PC-3 (cell line): ENCODE measurements at regions not wholly inside any gene's neighbourhood (a gene's known extent, or its start where the extent isn't known, plus 50 kb on each side); places are given as distances from the start of the nearest gene placed in this dataset.

Experiments
- ATAC-seq: fragments of 200-7000 bp; cut with Tn5 transposase; 2 replicates; pipeline ENCODE4 v1.9.1; 2020; ENCODE audit warnings: mild to moderate bottlenecking, moderate library complexity
- BruUV-seq: library from RNA; stranded (reverse); fragments of 400-500 nt; replicated peaks from 2 replicates; lab custom pipeline; 2021; lab: Mats Ljungman, UMichigan
- CTCF ChIA-PET: fragments of 300-600 bp; sonication (Branson Sonifier 250); formaldehyde crosslinking; loops from one replicate; lab custom pipeline; 2022; ENCODE audit warnings: antibody characterized with exemption; lab: Charles Lee
- POLR2A ChIA-PET: fragments of 300-600 bp; sonication (Branson Sonifier 250); formaldehyde crosslinking; loops from one replicate; lab custom pipeline; 2022; ENCODE audit warnings: antibody characterized with exemption; ENCODE audit not compliant: unreplicated experiment; lab: Charles Lee
- DNase-seq: peaks from one replicate; pipeline ENCODE4 v3.0.0-alpha.2; 2015
- H2AFZ ChIP-seq: fragments of 300-600 bp; sonication (generic); 2 replicates; pipeline ENCODE4 v1.6.0; 2016; ENCODE audit warnings: antibody characterized with exemption, low read length
- H3F3A ChIP-seq: fragments of 300-600 bp; sonication (generic); one replicate; pipeline ENCODE4 v1.6.0; 2017; ENCODE audit warnings: antibody characterized with exemption, low read length, control low read depth, mild to moderate bottlenecking; ENCODE audit not compliant: unreplicated experiment
- H3K27ac ChIP-seq: fragments of 300-600 bp; sonication (generic); 2 replicates; pipeline ENCODE4 v1.5.1; 2016; ENCODE audit warnings: mild to moderate bottlenecking, low read length
- H3K27me3 ChIP-seq: fragments of 300-600 bp; sonication (generic); 2 replicates; pipeline ENCODE4 v1.6.1; 2016; ENCODE audit warnings: low read length, mixed read lengths
- H3K36me3 ChIP-seq: fragments of 300-600 bp; sonication (generic); 2 replicates; pipeline ENCODE4 v1.6.1; 2016; ENCODE audit warnings: low read depth, mixed run types, low read length, mixed read lengths
- H3K4me1 ChIP-seq: fragments of 300-600 bp; sonication (generic); 2 replicates; pipeline ENCODE4 v1.5.1; 2016; ENCODE audit warnings: low read length; ENCODE audit not compliant: insufficient read depth
- H3K4me2 ChIP-seq: fragments of 300-600 bp; sonication (generic); 2 replicates; pipeline ENCODE4 v1.6.0; 2016; ENCODE audit warnings: low read length
- H3K4me3 ChIP-seq: fragments of 300-600 bp; sonication (generic); 2 replicates; pipeline ENCODE4 v1.5.1; 2016; ENCODE audit warnings: mild to moderate bottlenecking, low read length, mixed read lengths
- H3K79me2 ChIP-seq: fragments of 300-600 bp; sonication (generic); 2 replicates; pipeline ENCODE4 v1.6.1; 2017; ENCODE audit warnings: low read length, mixed read lengths
- H3K9ac ChIP-seq: fragments of 300-600 bp; sonication (generic); 2 replicates; pipeline ENCODE4 v1.6.0; 2016; ENCODE audit warnings: mild to moderate bottlenecking, low read length
- H3K9me2 ChIP-seq: fragments of 300-600 bp; sonication (generic); replicated peaks from 2 replicates; pipeline ENCODE4 v1.6.1; 2016; ENCODE audit warnings: mixed run types, low read length, mixed read lengths
- H3K9me3 ChIP-seq: fragments of 300-600 bp; sonication (generic); 2 replicates; pipeline ENCODE4 v1.6.1; 2016; ENCODE audit warnings: low read length, mixed read lengths
- H4K20me1 ChIP-seq: fragments of 300-600 bp; sonication (generic); 2 replicates; pipeline ENCODE4 v1.6.1; 2016; ENCODE audit warnings: low read length, mixed read lengths
- CTCF ChIP-seq: fragments of 300-600 bp; sonication (generic); conservative IDR thresholded peaks from 2 replicates; pipeline ENCODE4 v1.5.1; 2017; ENCODE audit warnings: antibody characterized with exemption, low read depth, mild to moderate bottlenecking, low read length
- EZH2 ChIP-seq: fragments of 300-600 bp; sonication (generic); IDR thresholded peaks from one replicate; pipeline ENCODE4 v1.6.1; 2017; ENCODE audit warnings: antibody characterized with exemption, mild to moderate bottlenecking, low read length; ENCODE audit not compliant: unreplicated experiment
- EZH2phosphoT487 ChIP-seq: fragments of 300-600 bp; sonication (generic); IDR thresholded peaks from 2 replicates; pipeline ENCODE4 v1.6.1; 2018; ENCODE audit warnings: mild to moderate bottlenecking, antibody characterized with exemption, low read length, borderline replicate concordance
- intact Hi-C: fragments of 100-400 bp; cut with micrococcal nuclease; formaldehyde crosslinking; loops from 2 replicates; pipeline ENCODE4 v1.9.0; 2023

DNA sequence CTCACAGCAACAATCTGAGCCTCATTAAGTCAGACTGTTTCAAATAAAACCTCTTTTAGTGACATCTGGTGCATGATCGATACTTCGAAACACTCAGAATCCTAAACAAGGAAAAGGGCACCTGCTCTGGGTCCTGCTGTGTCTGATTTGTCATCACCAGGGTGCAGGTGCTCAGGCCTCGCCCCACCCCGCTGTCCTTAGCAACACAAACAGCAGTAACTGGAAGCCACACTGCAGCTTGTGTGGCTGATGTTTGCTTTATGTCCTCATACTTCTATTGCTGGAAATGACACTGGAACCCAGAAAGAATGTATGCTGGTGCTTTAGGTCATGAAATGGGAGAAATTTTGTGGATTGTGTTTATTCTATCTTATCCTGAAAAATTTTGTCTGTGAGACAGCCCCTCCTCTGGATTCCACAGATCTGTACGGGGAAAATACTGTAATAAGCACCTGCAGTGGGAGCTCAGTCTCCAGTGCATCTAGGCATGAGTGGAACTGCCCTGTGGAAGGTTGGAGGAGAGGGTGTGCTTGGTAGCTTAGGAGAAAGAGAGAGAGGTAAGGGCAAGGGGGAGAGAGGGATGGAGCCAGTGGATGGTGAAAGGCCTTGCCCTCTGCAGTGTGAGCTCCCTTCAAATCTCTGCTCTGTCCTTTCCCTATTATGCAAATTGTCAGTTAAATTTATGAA lies 284.2 kb downstream of the SMARCA2 start:
- H3K27me3 ChIP-seq: no peaks in the 10 kb centered on the region
- H3K36me3 ChIP-seq: no peaks in the 10 kb centered on the region
- no peaks in the 10 kb centered on the region for H3F3A ChIP-seq
- H3K27ac ChIP-seq: no peak overlapping the region
- no peak overlapping the region for H3K9ac ChIP-seq
- DNase-seq (peak; percentile 10), ATAC-seq (no peak)
- H4K20me1 ChIP-seq: no peaks in the 10 kb centered on the region
- no TSS peak for BruUV-seq
- no peaks in the 10 kb centered on the region for H3K79me2 ChIP-seq
- H3K9me2 ChIP-seq: no peaks in the 10 kb centered on the region
- H2AFZ ChIP-seq: no peak overlapping the region
- no peak overlapping the region for H3K4me3 ChIP-seq
- CTCF ChIA-PET: no interaction called here
- POLR2A ChIA-PET: interaction anchor here (0.6 kb wide), 1 partner anchor 9 kb away, joined by 5 read pairs; no protein-coding TSS in a partner anchor
- H3K4me1 ChIP-seq: no peaks in the 10 kb centered on the region
- TF ChIP-seq CTCF (no peak), EZH2 (no peak)
- intact Hi-C loops: no loop called here
- no peaks in the 10 kb centered on the region for H3K9me3 ChIP-seq
- no peak overlapping the region for H3K4me2 ChIP-seq

- Histone ChIP-seq H3K27me3 (no peaks in the 10 kb centered on the region), H3K27ac (no peak overlapping the region), H3K79me2 (no peaks in the 10 kb centered on the region), H3K4me2 (no peak overlapping the region), H3K4me1 (no peaks in the 10 kb centered on the region), H3F3A (no peaks in the 10 kb centered on the region), H3K36me3 (no peaks in the 10 kb centered on the region), H4K20me1 (no peaks in the 10 kb centered on the region), H3K9me3 (no peaks in the 10 kb centered on the region), H3K9me2 (no peaks in the 10 kb centered on the region), H3K9ac (no peak overlapping the region), H2AFZ (no peak overlapping the region), H3K4me3 (no peak overlapping the region)
- no TSS peak for BruUV-seq
- DNase-seq (no peak), ATAC-seq (no peak)
- CTCF ChIA-PET: no interaction called here
- POLR2A ChIA-PET: interaction anchor here (0.6 kb wide), 1 partner anchor 10 kb away, joined by 5 read pairs; no protein-coding TSS in a partner anchor
- intact Hi-C loops: no loop called here
- TF ChIP-seq CTCF (no peak), EZH2 (no peak), EZH2phosphoT487 (no peak)
Observed at GRCh38 chr9:2299843-2300205, 284.7 kb downstream of the SMARCA2 start.

GRCh38 chr9:2300325-2300724 lies 285.2 kb downstream of the SMARCA2 start:
- Histone ChIP-seq H3K36me3 (no peaks in the 10 kb centered on the region), H4K20me1 (no peaks in the 10 kb centered on the region), H3F3A (no peaks in the 10 kb centered on the region), H3K9ac (no peak overlapping the region), H3K27ac (no peak overlapping the region), H3K27me3 (no peaks in the 10 kb centered on the region), H3K9me2 (no peaks in the 10 kb centered on the region), H3K4me1 (no peaks in the 10 kb centered on the region), H3K79me2 (no peaks in the 10 kb centered on the region), H3K4me2 (no peak overlapping the region), H3K4me3 (no peak overlapping the region), H2AFZ (no peak overlapping the region), H3K9me3 (no peaks in the 10 kb centered on the region)
- CTCF ChIA-PET: no interaction called here
- DNase-seq (no peak), ATAC-seq (no peak)
- intact Hi-C loops: no loop called here
- TF ChIP-seq EZH2 (no peak), CTCF (no peak), EZH2phosphoT487 (no peak)
- POLR2A ChIA-PET: no interaction called here
- BruUV-seq: no TSS peak
